HG03457 (cell line): ENCODE measurements at regions not wholly inside any gene's neighbourhood (a gene's known extent, or its start where the extent isn't known, plus 50 kb on each side); places are given as distances from the start of the nearest gene placed in this dataset.
"Not testable (repeated sequence)": the region's sequence is repeated elsewhere in the genome, so short reads cannot be mapped to it uniquely, and the experiment has no call there.

Source experiments
- ATAC-seq: cut with Tn5 transposase; IDR thresholded peaks from one replicate; pipeline ENCODE4 v1.9.1; 2021; ENCODE audit warnings: moderate number of reproducible peaks; ENCODE audit not compliant: unreplicated experiment

GRCh38 chr18:33820517-33821371, 242.7 kb downstream of the ASXL3 start:
- ATAC-seq: no peak

GRCh38 chr18:33819692-33820343, 241.8 kb downstream of the ASXL3 start:
- ATAC-seq: not testable (repeated sequence)

- no peak for ATAC-seq
Measured at GRCh38 chr18:33818145-33818544, 240.1 kb downstream of the ASXL3 start.

- ATAC-seq: no peak
Measured at GRCh38 chr18:33817096-33817495, 239.1 kb downstream of the ASXL3 start.

GRCh38 chr18:33814546-33814945, 236.5 kb downstream of the ASXL3 start:
- ATAC-seq: no peak

GRCh38 chr18:33812186-33812585, 234.2 kb downstream of the ASXL3 start:
- no peak for ATAC-seq

GRCh38 chr18:33805592-33805991, 227.6 kb downstream of the ASXL3 start:
- ATAC-seq: no peak

- ATAC-seq: no peak
Measured at GRCh38 chr18:33804258-33804657, 226.2 kb downstream of the ASXL3 start.

GRCh38 chr18:33803636-33804035, 225.6 kb downstream of the ASXL3 start:
- no peak for ATAC-seq

- no peak for ATAC-seq
Measured at GRCh38 chr18:33802955-33803354, 224.9 kb downstream of the ASXL3 start.
